Peyer's patch (tissue), 4 donors: ENCODE measurements at regions not wholly inside any gene's neighbourhood (a gene's known extent, or its start where the extent isn't known, plus 50 kb on each side); places are given as distances from the start of the nearest gene placed in this dataset.

Experiments
- DNase-seq, 3 donors: peaks; one replicate each; pipeline ENCODE4 v3.0.0-alpha.2; 2017 to 2019
- H3K27ac ChIP-seq, 4 donors: fragments of 200-600 bp; sonication (generic); one replicate each; pipeline ENCODE4 v1.5.1; 2016 to 2019
- H3K27me3 ChIP-seq, 2 donors: fragments of 200-600 bp; sonication (generic); one replicate each; pipeline ENCODE4 v1.5.1; 2019
- H3K36me3 ChIP-seq, 3 donors: fragments of 200-600 bp; sonication (generic); one replicate each; pipeline ENCODE4 v1.5.1; 2016 to 2019
- H3K4me1 ChIP-seq, 4 donors: fragments of 200-600 bp; sonication (generic); one replicate each; pipeline ENCODE4 v1.5.1; 2016 to 2019
- H3K4me3 ChIP-seq, 4 donors: fragments of 200-600 bp; sonication (generic); 1 replicate in 3 of 4; 2 replicates in 1 of 4; pipeline ENCODE4 v1.5.1; 2016 to 2019; ENCODE audit warnings: mild to moderate bottlenecking in 1 of 4
- H3K9me3 ChIP-seq, 4 donors: fragments of 200-600 bp; sonication (generic); one replicate each; pipeline ENCODE4 v1.5.1; 2016 to 2019; ENCODE audit warnings: mild to moderate bottlenecking in 1 of 4
- POLR2A ChIP-seq, 2 donors: fragments of 450-650 bp; IDR thresholded peaks; one replicate each; pipeline ENCODE4 v1.5.1; 2017; ENCODE audit warnings: antibody characterized with exemption in 2 of 2, mild to moderate bottlenecking in 2 of 2, moderate library complexity in 2 of 2
- TF ChIP-seq, protein P1 (sequence below), 6 experiments: fragments of 450-650 bp in 4 of 6; fragments of 200-600 bp in 2 of 6; sonication (generic) in 1 of 6; IDR thresholded peaks; one replicate each; pipeline ENCODE4 v1.5.1; 2017 to 2019; ENCODE audit warnings: antibody characterized with exemption in 6 of 6, mild to moderate bottlenecking in 3 of 6, moderate library complexity in 1 of 6

DNA sequence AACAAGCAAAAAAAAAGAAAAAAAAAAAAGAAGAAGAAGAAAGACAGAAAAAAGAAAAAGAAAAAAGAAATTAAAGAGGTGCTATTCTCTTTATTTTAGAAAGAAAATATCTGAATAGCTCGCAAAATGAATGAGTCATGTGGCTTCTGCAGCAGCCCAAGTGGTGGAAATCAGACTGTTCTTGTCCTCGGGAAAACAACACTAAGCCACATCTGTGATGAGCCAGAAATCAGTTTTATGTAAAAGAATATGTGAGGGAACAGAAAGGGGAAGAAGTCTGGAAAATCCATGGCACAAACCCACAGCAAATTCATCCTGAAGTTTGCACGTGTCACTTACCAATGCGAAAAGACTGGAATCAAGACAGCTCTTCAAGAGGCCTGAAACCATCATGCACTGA lies 118.7 kb upstream of the GAS1 start:
- Histone ChIP-seq H3K9me3 (no peaks in the 10 kb centered on the region), H3K36me3 (no peaks in the 10 kb centered on the region), H3K27ac (no peak overlapping the region), H3K27me3 (no peaks in the 10 kb centered on the region), H3K4me3 (no peak overlapping the region), H3K4me1 (no peaks in the 10 kb centered on the region)
- TF ChIP-seq POLR2A (IDR thresholded peaks at IDR 0.05) = no peak
- TF ChIP-seq, protein P1, sequence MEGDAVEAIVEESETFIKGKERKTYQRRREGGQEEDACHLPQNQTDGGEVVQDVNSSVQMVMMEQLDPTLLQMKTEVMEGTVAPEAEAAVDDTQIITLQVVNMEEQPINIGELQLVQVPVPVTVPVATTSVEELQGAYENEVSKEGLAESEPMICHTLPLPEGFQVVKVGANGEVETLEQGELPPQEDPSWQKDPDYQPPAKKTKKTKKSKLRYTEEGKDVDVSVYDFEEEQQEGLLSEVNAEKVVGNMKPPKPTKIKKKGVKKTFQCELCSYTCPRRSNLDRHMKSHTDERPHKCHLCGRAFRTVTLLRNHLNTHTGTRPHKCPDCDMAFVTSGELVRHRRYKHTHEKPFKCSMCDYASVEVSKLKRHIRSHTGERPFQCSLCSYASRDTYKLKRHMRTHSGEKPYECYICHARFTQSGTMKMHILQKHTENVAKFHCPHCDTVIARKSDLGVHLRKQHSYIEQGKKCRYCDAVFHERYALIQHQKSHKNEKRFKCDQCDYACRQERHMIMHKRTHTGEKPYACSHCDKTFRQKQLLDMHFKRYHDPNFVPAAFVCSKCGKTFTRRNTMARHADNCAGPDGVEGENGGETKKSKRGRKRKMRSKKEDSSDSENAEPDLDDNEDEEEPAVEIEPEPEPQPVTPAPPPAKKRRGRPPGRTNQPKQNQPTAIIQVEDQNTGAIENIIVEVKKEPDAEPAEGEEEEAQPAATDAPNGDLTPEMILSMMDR (IDR thresholded peaks at IDR 0.05) = no peak
- no peak for DNase-seq

DNA sequence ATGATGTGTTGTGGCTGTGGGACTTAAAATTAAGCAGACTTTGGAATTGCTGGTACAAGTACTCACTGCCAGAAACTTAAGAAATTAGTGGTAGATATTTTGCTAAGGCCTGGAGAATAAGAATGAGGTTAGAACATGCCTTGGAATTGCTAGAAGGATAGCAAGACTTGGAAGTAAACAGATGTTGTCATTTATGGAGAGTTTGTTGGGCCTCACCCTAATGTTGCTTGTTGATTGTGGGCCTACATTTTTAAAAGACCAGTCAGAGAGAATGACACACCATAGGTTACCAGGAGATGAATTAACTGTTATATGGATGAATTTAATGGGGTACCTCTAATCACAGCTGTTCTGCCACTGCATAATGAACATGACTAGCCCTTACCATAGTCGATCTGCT lies 120.1 kb upstream of the GAS1 start:
- H3K4me1 ChIP-seq = no peaks in the 10 kb centered on the region
- TF ChIP-seq, protein P1 (IDR thresholded peaks at IDR 0.05) = no peak
- TF ChIP-seq POLR2A (IDR thresholded peaks at IDR 0.05) = no peak
- no peak overlapping the region for H3K27ac ChIP-seq
- no peak for DNase-seq
- no peaks in the 10 kb centered on the region for H3K9me3 ChIP-seq
- H3K36me3 ChIP-seq = no peaks in the 10 kb centered on the region
- no peaks in the 10 kb centered on the region for H3K27me3 ChIP-seq
- no peak overlapping the region for H3K4me3 ChIP-seq

DNA sequence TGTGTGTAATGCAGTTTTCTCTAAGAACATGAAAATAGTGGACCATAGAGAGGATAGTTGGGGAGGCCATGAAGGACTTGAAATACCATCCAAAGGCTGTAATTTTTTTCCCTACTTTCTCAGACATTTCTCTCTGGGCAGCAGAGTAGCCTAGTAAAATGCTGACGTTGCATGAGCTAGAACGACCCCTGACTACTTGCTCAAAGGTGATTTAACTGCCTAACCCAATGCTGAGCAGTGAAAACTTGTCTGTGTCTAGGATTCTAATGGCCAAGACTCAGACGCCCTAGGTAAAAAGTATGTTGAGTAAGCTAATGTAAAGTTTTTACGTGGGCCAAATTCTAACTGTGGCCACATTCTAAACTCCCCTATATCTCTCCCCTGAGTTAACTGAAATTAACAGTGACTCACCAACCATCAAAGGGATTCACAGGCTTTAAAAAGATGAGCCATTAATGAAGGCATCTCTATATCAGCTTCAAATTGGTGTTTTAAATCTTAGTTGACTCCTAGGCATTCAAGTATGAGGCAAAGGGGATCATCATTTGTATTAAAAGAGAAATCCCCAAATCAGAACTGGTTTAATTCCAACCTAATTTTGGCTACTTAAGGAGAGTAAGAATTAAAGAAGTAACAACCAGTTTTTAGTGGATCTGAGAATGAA lies 121.0 kb upstream of the GAS1 start:
- Histone ChIP-seq H3K4me3 (no peak overlapping the region), H3K36me3 (no peaks in the 10 kb centered on the region), H3K27me3 (no peaks in the 10 kb centered on the region), H3K4me1 (no peaks in the 10 kb centered on the region), H3K9me3 (no peaks in the 10 kb centered on the region), H3K27ac (no peak overlapping the region)
- DNase-seq = no peak
- TF ChIP-seq, protein P1 (IDR thresholded peaks at IDR 0.05) = no peak
- TF ChIP-seq POLR2A (IDR thresholded peaks at IDR 0.05) = no peak

DNA sequence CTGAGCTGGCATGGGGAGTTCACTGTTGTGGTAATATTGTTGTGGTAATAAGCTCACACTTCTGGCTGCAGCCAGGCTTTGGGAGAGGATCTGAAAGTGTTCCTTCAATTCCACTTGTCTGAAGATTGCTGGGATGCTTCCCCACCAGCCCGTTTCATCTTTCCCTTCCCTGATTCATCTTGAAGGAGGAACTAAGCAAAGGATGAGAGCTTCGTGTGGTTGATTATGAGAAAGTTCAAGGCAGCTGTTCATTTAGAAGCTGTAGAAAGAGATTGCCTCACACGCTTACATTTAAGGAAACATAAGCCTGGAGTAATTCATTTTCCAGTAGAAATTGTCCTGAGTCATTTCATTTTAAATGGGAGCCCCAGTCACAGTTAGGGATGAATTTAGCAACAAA lies 122.4 kb upstream of the GAS1 start:
- Histone ChIP-seq H3K4me3 (no peak overlapping the region), H3K36me3 (no peaks in the 10 kb centered on the region), H3K4me1 (no peaks in the 10 kb centered on the region), H3K27me3 (no peaks in the 10 kb centered on the region), H3K9me3 (no peaks in the 10 kb centered on the region), H3K27ac (no peak overlapping the region)
- TF ChIP-seq, protein P1 (IDR thresholded peaks at IDR 0.05) = no peak
- no peak for DNase-seq

DNA sequence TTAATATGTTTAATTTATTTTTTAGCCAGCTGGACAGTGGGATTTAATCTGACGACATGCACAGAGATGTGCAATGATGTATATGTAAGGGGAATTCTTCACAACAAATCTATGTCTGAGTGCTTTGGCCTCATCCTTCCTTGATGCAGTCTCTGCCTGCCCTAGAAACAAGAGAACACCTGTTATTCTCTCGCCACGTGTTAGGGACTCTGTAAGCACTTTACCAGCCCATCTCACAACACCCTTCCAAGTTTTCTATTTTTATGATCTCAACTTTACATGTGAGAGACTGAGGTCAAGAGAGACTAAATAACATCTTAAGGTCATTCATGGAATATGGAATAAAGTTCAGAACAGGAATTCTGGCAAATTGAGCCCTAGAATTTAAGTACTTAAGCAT lies 123.0 kb upstream of the GAS1 start:
- no peak overlapping the region for H3K27ac ChIP-seq
- no peaks in the 10 kb centered on the region for H3K4me1 ChIP-seq
- no peak for TF ChIP-seq POLR2A (IDR thresholded peaks at IDR 0.05)
- TF ChIP-seq, protein P1 (IDR thresholded peaks at IDR 0.05) = no peak
- no peak overlapping the region for H3K4me3 ChIP-seq
- no peaks in the 10 kb centered on the region for H3K9me3 ChIP-seq
- H3K36me3 ChIP-seq = no peaks in the 10 kb centered on the region
- no peak for DNase-seq
- no peaks in the 10 kb centered on the region for H3K27me3 ChIP-seq

DNA sequence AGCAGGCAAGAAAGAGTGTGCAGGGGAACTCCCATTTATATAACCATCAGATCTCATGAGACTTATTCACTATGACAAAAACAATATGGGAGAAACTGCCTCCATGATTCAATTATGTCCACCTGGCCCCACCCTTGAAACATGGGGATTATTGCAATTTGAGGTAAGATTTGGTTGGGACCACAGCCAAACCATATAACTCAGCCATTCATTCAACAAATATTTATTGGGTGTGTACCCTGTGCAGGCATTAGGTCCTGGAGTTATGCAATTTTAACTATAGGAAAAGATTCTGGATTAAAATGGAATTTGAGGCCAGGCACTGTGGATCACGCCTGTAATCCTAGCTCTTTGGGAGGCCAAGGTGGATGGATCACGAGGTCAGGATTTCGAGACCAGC lies 124.2 kb upstream of the GAS1 start:
- Histone ChIP-seq H3K27me3 (no peaks in the 10 kb centered on the region), H3K4me3 (no peak overlapping the region), H3K4me1 (no peaks in the 10 kb centered on the region), H3K9me3 (no peaks in the 10 kb centered on the region), H3K27ac (no peak overlapping the region), H3K36me3 (no peaks in the 10 kb centered on the region)
- no peak for TF ChIP-seq POLR2A (IDR thresholded peaks at IDR 0.05)
- TF ChIP-seq, protein P1 (IDR thresholded peaks at IDR 0.05) = no peak
- no peak for DNase-seq
